Right lobe of liver (tissue), 4 donors: ENCODE measurements at regions not wholly inside any gene's neighbourhood (a gene's known extent, or its start where the extent isn't known, plus 50 kb on each side); places are given as distances from the start of the nearest gene placed in this dataset.

Source experiments
- POLR2A ChIP-seq: fragments of 450-650 bp; IDR thresholded peaks from one replicate; pipeline ENCODE4 v1.6.1; 2017; ENCODE audit warnings: antibody characterized with exemption, mild to moderate bottlenecking
- TF ChIP-seq, protein P1 (sequence below), 4 donors: fragments of 200-600 bp in 3 of 4; fragments of 450-650 bp in 1 of 4; IDR thresholded peaks; one replicate each; pipeline versions ENCODE4 v1.5.1 to v1.8.0; 2016 to 2022; ENCODE audit warnings: antibody characterized with exemption in 4 of 4, mild to moderate bottlenecking in 2 of 4
- donor health status: DM: no; HTN: no; CAD: no.
- donor health status: DM: no; HTN: no; CAD: no.
- donor health status: DM: no; HTN: yes; CAD: no.

GRCh38 chr4:151611960-151612359 is 148.8 kb downstream of the GATB start:
- TF ChIP-seq, protein P1, sequence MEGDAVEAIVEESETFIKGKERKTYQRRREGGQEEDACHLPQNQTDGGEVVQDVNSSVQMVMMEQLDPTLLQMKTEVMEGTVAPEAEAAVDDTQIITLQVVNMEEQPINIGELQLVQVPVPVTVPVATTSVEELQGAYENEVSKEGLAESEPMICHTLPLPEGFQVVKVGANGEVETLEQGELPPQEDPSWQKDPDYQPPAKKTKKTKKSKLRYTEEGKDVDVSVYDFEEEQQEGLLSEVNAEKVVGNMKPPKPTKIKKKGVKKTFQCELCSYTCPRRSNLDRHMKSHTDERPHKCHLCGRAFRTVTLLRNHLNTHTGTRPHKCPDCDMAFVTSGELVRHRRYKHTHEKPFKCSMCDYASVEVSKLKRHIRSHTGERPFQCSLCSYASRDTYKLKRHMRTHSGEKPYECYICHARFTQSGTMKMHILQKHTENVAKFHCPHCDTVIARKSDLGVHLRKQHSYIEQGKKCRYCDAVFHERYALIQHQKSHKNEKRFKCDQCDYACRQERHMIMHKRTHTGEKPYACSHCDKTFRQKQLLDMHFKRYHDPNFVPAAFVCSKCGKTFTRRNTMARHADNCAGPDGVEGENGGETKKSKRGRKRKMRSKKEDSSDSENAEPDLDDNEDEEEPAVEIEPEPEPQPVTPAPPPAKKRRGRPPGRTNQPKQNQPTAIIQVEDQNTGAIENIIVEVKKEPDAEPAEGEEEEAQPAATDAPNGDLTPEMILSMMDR (IDR thresholded peaks at IDR 0.05): no peak
- TF ChIP-seq POLR2A: no peak
